Breast epithelium (tissue), 3 donors: ENCODE measurements at regions not wholly inside any gene's neighbourhood (a gene's known extent, or its start where the extent isn't known, plus 50 kb on each side); places are given as distances from the start of the nearest gene placed in this dataset.

ENCODE experiments used
- CTCF ChIP-seq, 3 donors: fragments of 450-650 bp; IDR thresholded peaks; one replicate each; pipeline ENCODE4 v1.5.1; 2016 to 2017; ENCODE audit warnings: antibody characterized with exemption in 3 of 3, mild to moderate bottlenecking in 3 of 3, moderate library complexity in 3 of 3
- POLR2A ChIP-seq: fragments of 450-650 bp; IDR thresholded peaks from one replicate; pipeline ENCODE4 v1.6.1; 2016; ENCODE audit warnings: antibody characterized with exemption, mild to moderate bottlenecking, moderate library complexity
- POLR2AphosphoS5 ChIP-seq, 3 donors: sonication (generic); formaldehyde crosslinking; IDR thresholded peaks; one replicate each; pipeline ENCODE4 v1.6.1; 2017; ENCODE audit warnings: antibody characterized with exemption in 3 of 3

GRCh38 chr3:26449996-26450395 is 172.6 kb upstream of the LRRC3B start:
- TF ChIP-seq CTCF (IDR thresholded peaks at IDR 0.05) (no peak), POLR2A (no peak), POLR2AphosphoS5 (IDR thresholded peaks at IDR 0.05) (no peak)
